Suprapubic skin (tissue), 4 donors: ENCODE measurements at regions not wholly inside any gene's neighbourhood (a gene's known extent, or its start where the extent isn't known, plus 50 kb on each side); places are given as distances from the start of the nearest gene placed in this dataset.
"Not testable (repeated sequence)": the region's sequence is repeated elsewhere in the genome, so short reads cannot be mapped to it uniquely, and the experiment has no call there.

Source experiments
- DNase-seq, 2 donors: peaks; one replicate each; pipeline ENCODE4 v3.0.0-alpha.2; 2019; ENCODE audit warnings: low spot score in 2 of 2
- H3K27ac ChIP-seq: fragments of 200-600 bp; sonication (generic); one replicate; pipeline ENCODE4 v1.5.1; 2019
- H3K27me3 ChIP-seq: fragments of 200-600 bp; sonication (generic); one replicate; pipeline ENCODE4 v1.5.1; 2019
- H3K36me3 ChIP-seq: fragments of 200-600 bp; sonication (generic); one replicate; pipeline ENCODE4 v1.5.1; 2019
- H3K4me1 ChIP-seq: fragments of 200-600 bp; sonication (generic); one replicate; pipeline ENCODE4 v1.5.1; 2019
- H3K4me3 ChIP-seq: fragments of 200-600 bp; sonication (generic); one replicate; pipeline ENCODE4 v1.5.1; 2019; ENCODE audit warnings: mild to moderate bottlenecking
- H3K9me3 ChIP-seq: fragments of 200-600 bp; sonication (generic); one replicate; pipeline ENCODE4 v1.5.1; 2019
- CTCF ChIP-seq, 2 donors: fragments of 200-600 bp in 1 of 2; fragments of 450-650 bp in 1 of 2; sonication (generic) in 1 of 2; IDR thresholded peaks; one replicate each; pipeline ENCODE4 v1.5.1; 2016 to 2019; ENCODE audit warnings: antibody characterized with exemption in 2 of 2, mild to moderate bottlenecking in 1 of 2, moderate library complexity in 1 of 2
- EP300 ChIP-seq: sonication (generic); formaldehyde crosslinking; IDR thresholded peaks from one replicate; pipeline ENCODE4 v1.6.1; 2017; ENCODE audit warnings: antibody characterized with exemption
- POLR2A ChIP-seq, 2 donors: fragments of 450-650 bp; IDR thresholded peaks; one replicate each; pipeline ENCODE4 v1.6.1; 2017; ENCODE audit warnings: antibody characterized with exemption in 2 of 2, mild to moderate bottlenecking in 2 of 2, moderate library complexity in 2 of 2
- POLR2AphosphoS5 ChIP-seq, 3 donors: sonication (generic); formaldehyde crosslinking; IDR thresholded peaks; one replicate each; pipeline ENCODE4 v1.6.1; 2017; ENCODE audit warnings: antibody characterized with exemption in 3 of 3
- WGBS: methylation state at CpG from one replicate; pipeline ENCODE4 v1.1.5; 2018; 5-methylcytosine and 5-hydroxymethylcytosine counted together

- Histone ChIP-seq H3K4me1 (no peaks in the 10 kb centered on the region), H3K9me3 (peaks cover 13% of the 10 kb centered on the region), H3K27me3 (no peaks in the 10 kb centered on the region), H3K27ac (no peak overlapping the region), H3K4me3 (no peak overlapping the region), H3K36me3 (peaks cover 16% of the 10 kb centered on the region)
- 92% methylated on average over 4 of the region's 4 CpGs for WGBS
- no peak for DNase-seq
- no peak for TF ChIP-seq POLR2A (IDR thresholded peaks at IDR 0.05)
- TF ChIP-seq EP300, result no peak
- TF ChIP-seq POLR2AphosphoS5 (IDR thresholded peaks at IDR 0.05), result no peak
- TF ChIP-seq CTCF (IDR thresholded peaks at IDR 0.05), result no peak
These were observed 66.9 kb upstream of the ZNF746 start for GRCh38 chr7:149564340-149565095.

- no peak for DNase-seq
- H3K9me3 ChIP-seq, result peaks cover 4% of the 10 kb centered on the region
- no peaks in the 10 kb centered on the region for H3K27me3 ChIP-seq
- no peak overlapping the region for H3K27ac ChIP-seq
- H3K36me3 ChIP-seq, result peaks cover 20% of the 10 kb centered on the region
- H3K4me3 ChIP-seq, result no peak overlapping the region
- no peaks in the 10 kb centered on the region for H3K4me1 ChIP-seq
- TF ChIP-seq POLR2A (IDR thresholded peaks at IDR 0.05), result no peak
- TF ChIP-seq CTCF (IDR thresholded peaks at IDR 0.05), result no peak
- TF ChIP-seq POLR2AphosphoS5 (IDR thresholded peaks at IDR 0.05), result no peak
- TF ChIP-seq EP300, result no peak
- WGBS, result 69% methylated on average over 4 of the region's 4 CpGs
These were observed 65.0 kb upstream of the ZNF746 start for GRCh38 chr7:149562602-149563001.

- Histone ChIP-seq H3K36me3 (peaks cover 29% of the 10 kb centered on the region), H3K4me3 (no peak overlapping the region), H3K4me1 (no peaks in the 10 kb centered on the region), H3K9me3 (peaks cover 4% of the 10 kb centered on the region), H3K27me3 (no peaks in the 10 kb centered on the region), H3K27ac (no peak overlapping the region)
- TF ChIP-seq EP300 (no peak), POLR2AphosphoS5 (IDR thresholded peaks at IDR 0.05) (no peak), POLR2A (IDR thresholded peaks at IDR 0.05) (no peak), CTCF (IDR thresholded peaks at IDR 0.05) (no peak)
- 83% methylated on average over 3 of the region's 3 CpGs for WGBS
- no peak for DNase-seq
These were observed 63.5 kb upstream of the ZNF746 start for GRCh38 chr7:149561072-149561471.

GRCh38 chr7:149559711-149560110, 62.1 kb upstream of the ZNF746 start:
- Histone ChIP-seq H3K27ac (no peak overlapping the region), H3K9me3 (peaks cover 4% of the 10 kb centered on the region), H3K27me3 (no peaks in the 10 kb centered on the region), H3K4me1 (no peaks in the 10 kb centered on the region), H3K4me3 (no peak overlapping the region), H3K36me3 (peaks cover 32% of the 10 kb centered on the region)
- DNase-seq, result no peak
- no peak for TF ChIP-seq POLR2AphosphoS5 (IDR thresholded peaks at IDR 0.05)
- no peak for TF ChIP-seq EP300
- WGBS, result 75% methylated on average over 4 of the region's 4 CpGs

GRCh38 chr7:149558149-149558861, 60.7 kb upstream of the ZNF746 start:
- DNase-seq, result no peak
- no peak overlapping the region for H3K4me3 ChIP-seq
- TF ChIP-seq EP300, result no peak
- TF ChIP-seq CTCF (IDR thresholded peaks at IDR 0.05), result no peak
- no peak for TF ChIP-seq POLR2AphosphoS5 (IDR thresholded peaks at IDR 0.05)
- TF ChIP-seq POLR2A (IDR thresholded peaks at IDR 0.05), result no peak
- no peaks in the 10 kb centered on the region for H3K9me3 ChIP-seq
- no peaks in the 10 kb centered on the region for H3K27me3 ChIP-seq
- H3K4me1 ChIP-seq, result no peaks in the 10 kb centered on the region
- peaks cover 36% of the 10 kb centered on the region for H3K36me3 ChIP-seq
- H3K27ac ChIP-seq, result no peak overlapping the region
- WGBS, result 86% methylated on average over 6 of the region's 6 CpGs

GRCh38 chr7:149556525-149556924, 58.9 kb upstream of the ZNF746 start:
- WGBS, result 96% methylated on average over 4 of the region's 4 CpGs
- H3K36me3 ChIP-seq, result peaks cover 51% of the 10 kb centered on the region

GRCh38 chr7:149554821-149555220, 57.2 kb upstream of the ZNF746 start:
- not testable (repeated sequence) for H3K9me3 ChIP-seq, H3K4me1 ChIP-seq, H3K4me3 ChIP-seq, H3K27me3 ChIP-seq, DNase-seq, H3K27ac ChIP-seq
- H3K36me3 ChIP-seq, result peaks cover 62% of the 10 kb centered on the region
- WGBS, result no CpG with 5 or more reads among the region's 31 CpGs

More at GRCh38 chr7:149556525-149556924, 58.9 kb upstream of the ZNF746 start:
- not testable (repeated sequence) for H3K27me3 ChIP-seq, DNase-seq, H3K27ac ChIP-seq, H3K9me3 ChIP-seq, H3K4me1 ChIP-seq, H3K4me3 ChIP-seq

GRCh38 chr7:149553991-149554390, 56.4 kb upstream of the ZNF746 start:
- H3K27me3 ChIP-seq, H3K4me3 ChIP-seq, H3K4me1 ChIP-seq, H3K9me3 ChIP-seq, H3K27ac ChIP-seq, DNase-seq: not testable (repeated sequence)
- peaks cover 70% of the 10 kb centered on the region for H3K36me3 ChIP-seq
- no CpG with 5 or more reads among the region's 27 CpGs for WGBS
